OCI-M2 (cell line): ENCODE measurements at regions not wholly inside any gene's neighbourhood (a gene's known extent, or its start where the extent isn't known, plus 50 kb on each side); places are given as distances from the start of the nearest gene placed in this dataset.
"Not testable (repeated sequence)": the region's sequence is repeated elsewhere in the genome, so short reads cannot be mapped to it uniquely, and the experiment has no call there.

Experiments
- DNase-seq: peaks from one replicate; lab custom pipeline; 2025; ENCODE audit not compliant: unreplicated experiment; lab: John Stamatoyannopoulos, UW

DNA sequence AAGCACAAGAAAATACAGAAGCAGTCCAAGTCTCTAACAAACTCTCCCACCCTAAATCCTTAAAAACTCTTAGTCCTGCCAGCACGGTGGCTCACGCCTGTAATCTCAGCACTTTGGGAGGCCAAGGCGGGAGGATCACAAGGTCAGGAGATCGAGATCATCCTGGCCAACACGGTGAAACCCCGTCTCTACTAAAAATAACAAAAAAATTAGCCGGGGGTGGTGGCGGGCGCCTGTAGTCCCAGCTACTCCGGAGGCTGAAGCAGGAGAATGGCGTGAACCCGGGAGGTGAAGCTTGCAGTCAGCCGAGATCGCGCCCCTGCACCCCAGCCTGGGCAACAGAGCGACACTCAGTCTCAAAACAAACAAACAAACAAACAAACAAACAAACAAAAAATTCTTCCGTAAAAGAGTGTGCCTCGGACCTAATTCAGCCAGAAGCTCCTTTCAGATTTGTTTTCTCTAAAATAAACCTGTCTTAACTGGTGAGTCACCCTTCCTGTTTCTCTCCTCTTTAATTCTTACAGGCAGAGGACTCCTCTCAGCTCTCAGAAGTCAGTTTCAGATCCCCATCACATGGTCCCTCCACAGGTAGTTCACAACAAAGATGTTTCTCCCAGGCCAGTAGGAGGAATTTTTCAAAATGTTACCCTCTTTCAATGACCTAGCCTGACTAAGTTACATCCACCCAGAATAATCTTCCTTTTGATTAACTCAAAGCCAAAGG lies 953.2 kb downstream of the STIM2 start:
- DNase-seq: not testable (repeated sequence)

DNA sequence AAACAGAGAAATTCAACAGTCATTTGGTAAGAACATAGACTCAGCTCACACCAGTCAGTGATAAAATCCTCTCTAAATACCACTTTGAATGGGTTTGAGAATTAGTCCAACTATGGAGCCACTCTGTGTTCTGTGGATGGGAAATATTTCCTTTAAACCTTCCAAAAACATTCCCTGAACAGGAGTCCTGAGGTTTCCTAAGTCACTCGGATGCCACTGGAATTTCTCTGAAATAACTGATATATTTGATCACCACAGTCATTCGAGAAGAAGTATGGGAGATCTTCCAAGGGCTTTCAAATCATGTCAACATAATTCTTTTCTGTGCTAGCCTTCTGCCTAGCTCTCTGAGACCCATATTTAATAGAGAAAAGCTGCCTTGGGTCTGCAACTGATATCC lies 958.6 kb downstream of the STIM2 start:
- DNase-seq: no peak

GRCh38 chr4:27828843-27829242 lies 968.2 kb downstream of the STIM2 start:
- DNase-seq: no peak

DNA sequence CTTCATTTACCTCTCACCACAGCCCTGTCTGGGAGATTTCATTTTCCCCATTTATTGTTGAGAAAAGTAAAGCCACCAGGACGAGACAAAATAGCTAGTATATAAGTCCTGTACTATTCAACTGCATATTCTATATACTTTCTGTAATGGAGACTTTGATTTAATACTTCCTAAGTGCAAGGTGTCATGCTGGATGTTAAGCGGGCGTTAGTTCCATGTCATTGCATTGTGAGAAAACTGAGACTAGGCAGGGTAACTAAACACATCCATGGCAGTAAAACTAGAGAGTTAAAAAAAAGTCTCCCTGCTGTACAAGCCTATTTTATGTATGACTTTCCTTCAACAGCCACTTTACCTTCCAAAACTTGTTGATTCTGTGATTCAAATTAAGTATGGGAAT lies 969.6 kb downstream of the STIM2 start:
- no peak for DNase-seq

GRCh38 chr4:27835851-27836250 lies 975.2 kb downstream of the STIM2 start:
- no peak for DNase-seq

DNA sequence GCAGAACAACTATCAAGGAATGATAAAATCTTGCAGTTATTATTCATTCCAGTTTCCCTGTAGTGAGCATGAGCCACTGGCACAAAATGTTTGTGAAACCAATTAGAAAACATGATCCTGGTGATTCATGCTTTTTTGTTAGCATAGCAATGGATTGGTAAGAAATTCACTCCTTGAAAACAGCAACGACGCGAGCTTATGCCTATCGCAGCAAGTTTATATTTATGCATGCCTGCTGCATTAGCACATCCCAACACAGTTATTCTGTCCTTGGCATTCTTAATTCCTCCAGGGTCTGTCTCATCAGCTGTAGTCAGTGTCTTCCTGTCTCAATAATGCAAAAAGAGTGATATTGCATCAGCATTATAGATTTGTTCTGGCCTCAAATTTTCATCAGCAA lies 975.9 kb downstream of the STIM2 start:
- no peak for DNase-seq

GRCh38 chr4:27843776-27844175 lies 983.1 kb downstream of the STIM2 start:
- DNase-seq: no peak

DNA sequence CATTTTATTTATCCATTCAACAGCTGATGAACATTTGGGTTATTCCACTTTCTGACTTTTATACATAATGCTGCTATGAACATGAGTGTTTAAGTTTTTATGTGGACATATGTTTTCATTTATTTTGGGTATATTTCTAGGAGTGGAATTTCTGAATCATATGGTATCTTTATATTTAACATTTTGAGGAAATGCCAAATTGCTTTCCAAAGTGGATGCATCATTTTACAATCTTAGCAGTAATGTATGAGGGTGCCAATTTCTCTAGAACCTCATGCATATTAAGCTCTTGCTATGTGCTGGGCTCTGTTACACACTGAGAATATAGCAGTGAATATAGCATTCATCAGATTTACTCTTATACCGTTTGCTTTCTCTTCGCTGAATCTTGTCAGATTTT lies 983.7 kb downstream of the STIM2 start:
- no peak for DNase-seq

GRCh38 chr4:27846951-27847350 lies 986.3 kb downstream of the STIM2 start:
- DNase-seq: no peak

DNA sequence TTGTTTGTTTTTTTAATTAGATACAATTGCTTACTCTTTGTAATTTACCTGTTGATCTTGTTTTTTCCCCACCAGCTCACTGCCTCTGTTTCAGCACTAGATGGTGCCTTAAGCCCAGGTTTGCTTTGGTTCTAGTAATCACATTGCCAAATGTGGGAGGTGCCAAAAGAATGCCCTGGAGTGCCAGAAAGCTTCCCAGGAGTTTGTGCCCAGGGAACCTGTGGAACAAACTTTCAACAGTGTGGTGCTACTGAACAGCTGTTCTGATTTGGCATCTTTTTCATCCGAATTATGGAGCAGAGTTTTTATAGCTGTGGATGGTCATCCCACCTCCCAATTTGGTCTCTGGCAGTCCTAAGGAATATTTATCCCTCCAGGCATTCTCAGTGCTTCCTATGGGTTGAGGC lies 1000.7 kb downstream of the STIM2 start:
- DNase-seq: no peak

GRCh38 chr4:27861802-27862201 lies 1001.2 kb downstream of the STIM2 start:
- DNase-seq: no peak

- DNase-seq: no peak
Observed at GRCh38 chr4:27873596-27873995, 1013.0 kb downstream of the STIM2 start.

GRCh38 chr4:27881705-27882104 lies 1021.1 kb downstream of the STIM2 start:
- no peak for DNase-seq

GRCh38 chr4:27886120-27886519 lies 1025.5 kb downstream of the STIM2 start:
- no peak for DNase-seq

DNA sequence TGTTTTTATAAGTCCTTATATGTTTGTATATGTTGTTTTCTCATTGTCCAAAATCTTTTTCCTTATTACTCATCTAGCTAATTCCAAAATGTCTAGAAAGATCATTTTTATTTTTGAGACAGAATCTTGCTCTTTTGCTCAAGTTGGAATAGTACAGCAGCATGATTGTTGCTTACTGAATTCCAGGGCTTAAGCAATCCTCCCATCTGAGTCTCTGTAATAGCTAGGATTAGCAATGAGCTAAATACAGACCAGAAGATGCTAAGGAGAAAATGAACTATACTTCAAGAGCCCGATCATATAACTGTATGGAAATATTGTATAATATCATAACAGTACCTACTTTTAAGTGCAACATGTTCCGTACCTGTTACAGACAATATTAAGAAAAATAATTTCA lies 1027.0 kb downstream of the STIM2 start:
- DNase-seq: no peak

DNA sequence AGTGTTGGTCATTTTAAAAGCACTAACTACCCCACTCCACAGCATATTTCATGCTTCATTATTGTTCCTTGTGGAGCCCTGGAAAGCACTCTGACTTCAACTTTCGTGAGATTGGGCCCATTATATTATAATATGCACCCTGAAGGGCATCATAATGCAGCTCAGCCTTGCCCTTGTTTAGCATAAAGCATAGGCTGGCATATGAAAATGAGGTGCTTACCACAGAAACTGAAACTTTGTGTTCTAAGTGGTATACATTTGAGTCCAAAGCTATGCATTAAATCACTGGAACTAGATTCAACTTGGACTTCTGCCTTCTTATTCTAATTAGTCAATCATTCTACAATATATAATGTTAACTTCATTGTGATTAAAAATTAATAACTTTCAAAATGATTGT lies 1027.9 kb downstream of the STIM2 start:
- no peak for DNase-seq

- DNase-seq: no peak
Observed at GRCh38 chr4:27894951-27895350, 1034.3 kb downstream of the STIM2 start.

DNA sequence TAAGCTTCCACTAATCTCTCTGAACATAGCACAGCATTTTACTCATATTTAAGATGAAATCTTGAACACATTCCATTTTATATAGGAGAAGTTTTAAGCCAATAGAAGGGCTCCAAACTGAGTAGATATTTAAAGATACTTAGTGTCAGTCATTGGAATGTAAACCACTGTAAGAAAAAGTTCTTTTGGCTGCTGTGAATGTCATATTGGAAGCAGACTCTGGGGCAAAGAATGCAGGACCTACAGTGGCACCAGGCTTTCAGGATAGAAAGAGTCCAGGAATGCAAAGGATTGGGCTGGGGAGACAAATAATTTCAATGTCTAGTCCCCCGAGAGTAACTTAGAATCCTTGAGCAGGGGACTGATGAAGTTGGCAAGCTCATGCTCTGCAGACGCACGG lies 1047.7 kb downstream of the STIM2 start:
- DNase-seq: no peak

GRCh38 chr4:27910227-27910626 lies 1049.6 kb downstream of the STIM2 start:
- DNase-seq: no peak

DNA sequence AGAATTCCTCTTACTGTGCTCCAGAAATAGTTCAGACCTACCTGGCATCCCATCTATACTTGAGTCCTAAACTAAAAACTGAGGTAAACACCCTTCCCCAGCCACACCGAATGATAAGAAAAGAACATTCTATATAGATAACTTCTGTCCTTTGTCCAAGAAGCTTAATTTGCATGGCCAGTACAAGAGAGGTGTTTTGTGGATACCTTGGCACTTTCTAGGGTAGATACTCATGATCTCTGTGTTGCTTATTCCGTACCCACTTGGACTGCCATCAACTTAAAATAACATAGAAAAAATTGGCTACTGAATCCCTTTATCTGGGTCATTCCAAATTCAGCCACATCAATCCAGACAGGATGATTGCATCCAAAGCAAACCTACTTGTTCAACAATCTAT lies 1050.4 kb downstream of the STIM2 start:
- DNase-seq: no peak

GRCh38 chr4:27913738-27914137 lies 1053.1 kb downstream of the STIM2 start:
- no peak for DNase-seq

DNA sequence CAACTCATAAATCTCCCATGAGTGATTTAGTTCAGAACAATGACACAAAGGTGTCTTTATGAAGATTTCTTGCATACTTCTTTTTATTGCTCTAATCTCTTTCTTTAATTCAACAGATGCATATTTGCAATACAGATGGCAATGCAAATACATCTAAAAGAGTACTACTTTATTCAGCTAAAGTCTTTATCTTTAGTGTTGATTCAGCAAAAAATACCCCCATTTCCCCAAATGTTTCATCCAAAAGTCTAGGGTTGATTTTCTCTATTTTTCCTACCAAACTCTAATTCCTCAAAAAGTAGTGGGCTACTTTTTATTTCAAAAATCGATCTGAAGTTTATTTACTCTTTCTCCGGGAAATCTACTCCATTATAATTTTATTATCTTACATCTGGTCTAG lies 1055.2 kb downstream of the STIM2 start:
- no peak for DNase-seq

DNA sequence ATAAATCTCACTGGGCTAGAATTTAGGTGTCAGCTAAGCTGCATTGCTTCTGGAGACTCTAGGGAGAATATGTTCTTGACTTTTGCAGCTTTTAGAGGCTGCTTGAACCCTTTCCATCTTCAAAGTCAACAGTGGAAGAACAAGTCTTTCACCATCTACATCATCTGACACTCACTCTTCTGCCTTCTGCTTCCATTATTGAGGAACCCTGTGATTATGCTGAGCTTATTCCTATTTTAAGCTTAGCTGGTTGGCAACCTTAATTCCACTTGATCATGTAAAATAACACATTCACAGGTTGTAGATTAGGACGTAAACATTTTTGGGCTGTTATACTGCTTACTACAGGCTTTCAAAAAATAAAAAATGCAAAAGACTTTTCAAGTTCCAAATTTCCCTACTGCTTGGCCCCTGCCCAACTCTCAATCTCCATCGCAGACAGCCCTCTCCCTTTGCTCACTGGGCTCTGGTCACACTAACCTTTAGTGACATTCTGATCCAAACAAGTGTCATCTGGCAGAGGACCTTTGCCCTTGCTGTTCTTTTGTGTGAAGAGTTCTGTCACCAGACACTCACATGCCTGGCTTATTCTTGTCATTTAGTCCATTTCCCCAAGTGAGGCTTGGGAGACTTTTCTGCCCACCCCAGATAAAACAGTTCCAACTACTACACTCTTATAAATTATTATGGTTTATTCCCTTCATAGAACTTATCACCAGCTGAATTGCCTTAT lies 1056.0 kb downstream of the STIM2 start:
- no peak for DNase-seq
